ENCODE measurements at regions not wholly inside any gene's neighbourhood (a gene's known extent, or its start where the extent isn't known, plus 50 kb on each side); places are given as distances from the start of the nearest gene placed in this dataset.

- Histone ChIP-seq H3K27me3 (ENCODE audit: control insufficient read depth, insufficient read depth, low read length) (no peaks in the 10 kb centered on the region), H3K4me3 (ENCODE audit: low read depth, low read length) (no peak overlapping the region), H3K36me3 (ENCODE audit: control insufficient read depth, insufficient read depth, low read length) (no peaks in the 10 kb centered on the region)
- TF ChIP-seq CTCF (IDR thresholded peaks at IDR 0.05; ENCODE audit: insufficient read depth, low read length, severe bottlenecking): no peak
- DNase-seq (ENCODE audit: low read depth) (no peak), FAIRE-seq (no peak)
Observed at GRCh38 chr6:139844907-139845306, 470.5 kb upstream of the CITED2 start.

- Histone ChIP-seq H3K36me3 (ENCODE audit: control insufficient read depth, insufficient read depth, low read length) (no peaks in the 10 kb centered on the region), H3K27me3 (ENCODE audit: control insufficient read depth, insufficient read depth, low read length) (no peaks in the 10 kb centered on the region), H3K4me3 (ENCODE audit: low read depth, low read length) (no peak overlapping the region)
- TF ChIP-seq CTCF (IDR thresholded peaks at IDR 0.05; ENCODE audit: insufficient read depth, low read length, severe bottlenecking): no peak
- DNase-seq (ENCODE audit: low read depth): no peak
- no peak for FAIRE-seq
Observed at GRCh38 chr6:139841794-139842215, 467.4 kb upstream of the CITED2 start.

- no peak for DNase-seq (ENCODE audit: low read depth)
- Histone ChIP-seq H3K27me3 (ENCODE audit: control insufficient read depth, insufficient read depth, low read length) (no peaks in the 10 kb centered on the region), H3K36me3 (ENCODE audit: control insufficient read depth, insufficient read depth, low read length) (no peaks in the 10 kb centered on the region), H3K4me3 (ENCODE audit: low read depth, low read length) (no peak overlapping the region)
- peak; percentile 77 for FAIRE-seq
- no peak for TF ChIP-seq CTCF (IDR thresholded peaks at IDR 0.05; ENCODE audit: insufficient read depth, low read length, severe bottlenecking)
Observed at GRCh38 chr6:139839506-139840156, 465.2 kb upstream of the CITED2 start.

- no peak for DNase-seq (ENCODE audit: low read depth)
- Histone ChIP-seq H3K4me3 (ENCODE audit: low read depth, low read length) (no peak overlapping the region), H3K27me3 (ENCODE audit: control insufficient read depth, insufficient read depth, low read length) (no peaks in the 10 kb centered on the region), H3K36me3 (ENCODE audit: control insufficient read depth, insufficient read depth, low read length) (no peaks in the 10 kb centered on the region)
- TF ChIP-seq CTCF (IDR thresholded peaks at IDR 0.05; ENCODE audit: insufficient read depth, low read length, severe bottlenecking): no peak
- no peak for FAIRE-seq
Observed at GRCh38 chr6:139834232-139834631, 459.8 kb upstream of the CITED2 start.

GRCh38 chr6:139833592-139833991 is 459.1 kb upstream of the CITED2 start:
- Histone ChIP-seq H3K4me3 (ENCODE audit: low read depth, low read length) (no peak overlapping the region), H3K27me3 (ENCODE audit: control insufficient read depth, insufficient read depth, low read length) (no peaks in the 10 kb centered on the region), H3K36me3 (ENCODE audit: control insufficient read depth, insufficient read depth, low read length) (no peaks in the 10 kb centered on the region)
- FAIRE-seq (no peak), DNase-seq (ENCODE audit: low read depth) (no peak)
- no peak for TF ChIP-seq CTCF (IDR thresholded peaks at IDR 0.05; ENCODE audit: insufficient read depth, low read length, severe bottlenecking)

All from bronchial epithelial cell (primary cell).